Gastrocnemius medialis (tissue), 4 donors: ENCODE measurements at regions not wholly inside any gene's neighbourhood (a gene's known extent, or its start where the extent isn't known, plus 50 kb on each side); places are given as distances from the start of the nearest gene placed in this dataset.

Experiments used
- ATAC-seq, 2 donors: fragments of 150-250 bp; one replicate each; pipeline ENCODE4 v1.9.1; 2016
- DNase-seq, 2 donors: peaks; one replicate each; pipeline ENCODE4 v3.0.0-alpha.2; 2019
- H3K27ac ChIP-seq, 4 donors: fragments of 200-600 bp; sonication (generic); 1 replicate in 1 of 4; 2 replicates in 3 of 4; pipeline ENCODE4 v1.5.1; 2016 to 2018; ENCODE audit warnings: mild to moderate bottlenecking in 2 of 4, moderate library complexity in 1 of 4
- H3K27me3 ChIP-seq, 3 donors: fragments of 200-600 bp; sonication (generic) in 2 of 3; 1 replicate in 1 of 3; 2 replicates in 2 of 3; pipeline versions ENCODE4 v1.5.1 to v1.6.0; 2016 to 2019; ENCODE audit warnings: mild to moderate bottlenecking in 1 of 3, moderate library complexity in 1 of 3
- H3K36me3 ChIP-seq, 2 donors: fragments of 200-600 bp; sonication (generic) in 1 of 2; one replicate each; pipeline ENCODE4 v1.5.1; 2017 to 2018
- H3K4me1 ChIP-seq, 2 donors: fragments of 200-600 bp; sonication (generic) in 1 of 2; one replicate each; pipeline ENCODE4 v1.5.1; 2016 to 2017; ENCODE audit warnings: mild to moderate bottlenecking in 2 of 2
- H3K4me3 ChIP-seq, 4 donors: fragments of 200-600 bp; sonication (generic) in 3 of 4; 1 replicate in 1 of 4; 2 replicates in 3 of 4; pipeline ENCODE4 v1.5.1; 2016 to 2019; ENCODE audit warnings: mild to moderate bottlenecking in 2 of 4
- H3K9me3 ChIP-seq, 3 donors: fragments of 200-600 bp; sonication (generic) in 2 of 3; 1 replicate in 1 of 3; 2 replicates in 2 of 3; pipeline ENCODE4 v1.5.1; 2016 to 2019
- CTCF ChIP-seq, 5 experiments: fragments of 450-650 bp in 3 of 5; fragments of 200-600 bp in 2 of 5; sonication (generic) in 2 of 5; IDR thresholded peaks in 4 of 5; conservative IDR thresholded peaks in 1 of 5; 1 replicate in 4 of 5; 2 replicates in 1 of 5; pipeline ENCODE4 v1.5.1; 2016 to 2019; ENCODE audit warnings: antibody characterized with exemption in 5 of 5, mild to moderate bottlenecking in 3 of 5, moderate library complexity in 3 of 5
- POLR2A ChIP-seq, 2 donors: fragments of 450-650 bp; IDR thresholded peaks; one replicate each; pipeline ENCODE4 v1.6.1; 2017; ENCODE audit warnings: antibody characterized with exemption in 2 of 2, mild to moderate bottlenecking in 2 of 2, moderate library complexity in 2 of 2
- in situ Hi-C, 4 donors: fragments of 200-750 bp; cut with MboI; loops; one replicate each; pipeline versions ENCODE4 v1.15.0 to v1.8.0; 2017; ENCODE audit warnings: low sequenced_read_pairs in 4 of 4
- intact Hi-C: fragments of 100-400 bp; cut with DNase I; formaldehyde crosslinking; loops from one replicate; pipeline ENCODE4 v1.15.1; 2023; ENCODE audit warnings: low total_unique reads

GRCh38 chr7:3201306-3201705 is 99.7 kb upstream of the SDK1 start:
- TF ChIP-seq POLR2A (IDR thresholded peaks at IDR 0.05) (no peak), CTCF (IDR thresholded peaks at IDR 0.05 in 4 of 5, conservative IDR thresholded peaks at IDR 0.05 in 1 of 5) (no peak)
- H3K4me3 ChIP-seq: no peak overlapping the region
- in situ Hi-C loops: no loop called here
- DNase-seq: no peak
- no peaks in the 10 kb centered on the region for H3K4me1 ChIP-seq
- intact Hi-C loops: no loop called here
- no peak overlapping the region for H3K27ac ChIP-seq
- ATAC-seq: no peak
- H3K9me3 ChIP-seq: no peaks in the 10 kb centered on the region
- no peaks in the 10 kb centered on the region for H3K27me3 ChIP-seq
- H3K36me3 ChIP-seq: no peaks in the 10 kb centered on the region

GRCh38 chr7:3201937-3202710 is 98.9 kb upstream of the SDK1 start:
- Histone ChIP-seq H3K9me3 (no peaks in the 10 kb centered on the region), H3K27ac (no peak overlapping the region), H3K27me3 (no peaks in the 10 kb centered on the region), H3K4me1 (no peaks in the 10 kb centered on the region), H3K36me3 (no peaks in the 10 kb centered on the region), H3K4me3 (no peak overlapping the region)
- intact Hi-C loops: no loop called here
- in situ Hi-C loops: no loop called here
- no peak for TF ChIP-seq CTCF (IDR thresholded peaks at IDR 0.05 in 4 of 5, conservative IDR thresholded peaks at IDR 0.05 in 1 of 5)
- no peak for TF ChIP-seq POLR2A (IDR thresholded peaks at IDR 0.05)
- ATAC-seq (no peak), DNase-seq (no peak)

- Histone ChIP-seq H3K9me3 (no peaks in the 10 kb centered on the region), H3K27me3 (no peaks in the 10 kb centered on the region), H3K27ac (no peak overlapping the region), H3K36me3 (no peaks in the 10 kb centered on the region), H3K4me1 (no peaks in the 10 kb centered on the region), H3K4me3 (no peak overlapping the region)
- TF ChIP-seq POLR2A (IDR thresholded peaks at IDR 0.05) (no peak), CTCF (IDR thresholded peaks at IDR 0.05 in 4 of 5, conservative IDR thresholded peaks at IDR 0.05 in 1 of 5) (no peak)
- intact Hi-C loops: no loop called here
- ATAC-seq: no peak
- DNase-seq: no peak
- in situ Hi-C loops: no loop called here
These were observed 96.5 kb upstream of the SDK1 start for GRCh38 chr7:3204526-3204925.

- H3K27ac ChIP-seq: no peak overlapping the region
- DNase-seq: no peak
- ATAC-seq: no peak
- H3K4me3 ChIP-seq: no peak overlapping the region
- H3K27me3 ChIP-seq: no peaks in the 10 kb centered on the region
- no peaks in the 10 kb centered on the region for H3K9me3 ChIP-seq
- no peaks in the 10 kb centered on the region for H3K36me3 ChIP-seq
- in situ Hi-C loops (no loop called here), intact Hi-C loops (no loop called here)
- no peaks in the 10 kb centered on the region for H3K4me1 ChIP-seq
- TF ChIP-seq POLR2A (IDR thresholded peaks at IDR 0.05) (no peak), CTCF (IDR thresholded peaks at IDR 0.05 in 4 of 5, conservative IDR thresholded peaks at IDR 0.05 in 1 of 5) (no peak)
These were observed 95.0 kb upstream of the SDK1 start for GRCh38 chr7:3206101-3206500.

- no peak overlapping the region for H3K27ac ChIP-seq
- in situ Hi-C loops: no loop called here
- no peak for TF ChIP-seq POLR2A (IDR thresholded peaks at IDR 0.05)
- H3K36me3 ChIP-seq: no peaks in the 10 kb centered on the region
- no peak for ATAC-seq
- no peaks in the 10 kb centered on the region for H3K27me3 ChIP-seq
- DNase-seq: no peak
- H3K4me3 ChIP-seq: no peak overlapping the region
- H3K4me1 ChIP-seq: no peaks in the 10 kb centered on the region
- intact Hi-C loops: no loop called here
- no peaks in the 10 kb centered on the region for H3K9me3 ChIP-seq
These were observed 94.3 kb upstream of the SDK1 start for GRCh38 chr7:3206771-3207191.
